Coronary artery (tissue), 2 donors: ENCODE measurements at regions not wholly inside any gene's neighbourhood (a gene's known extent, or its start where the extent isn't known, plus 50 kb on each side); places are given as distances from the start of the nearest gene placed in this dataset.
A peak's percentile ranks its signal among the peaks of the same experiment; 100 is the strongest.

Source experiments
- DNase-seq: peaks from one replicate; pipeline ENCODE4 v3.0.0-alpha.2; 2017; ENCODE audit warnings: low spot score
- H3K27ac ChIP-seq, 2 donors: fragments of 200-600 bp; sonication (generic); one replicate each; pipeline ENCODE4 v1.5.1; 2016 to 2019
- H3K4me3 ChIP-seq: fragments of 200-600 bp; sonication (generic); 2 replicates; pipeline ENCODE4 v1.5.1; 2016; ENCODE audit warnings: mild to moderate bottlenecking, moderate library complexity
- TF ChIP-seq, protein P1 (sequence below): fragments of 200-600 bp; sonication (generic); IDR thresholded peaks from one replicate; pipeline ENCODE4 v1.5.1; 2019; ENCODE audit warnings: antibody characterized with exemption

DNA sequence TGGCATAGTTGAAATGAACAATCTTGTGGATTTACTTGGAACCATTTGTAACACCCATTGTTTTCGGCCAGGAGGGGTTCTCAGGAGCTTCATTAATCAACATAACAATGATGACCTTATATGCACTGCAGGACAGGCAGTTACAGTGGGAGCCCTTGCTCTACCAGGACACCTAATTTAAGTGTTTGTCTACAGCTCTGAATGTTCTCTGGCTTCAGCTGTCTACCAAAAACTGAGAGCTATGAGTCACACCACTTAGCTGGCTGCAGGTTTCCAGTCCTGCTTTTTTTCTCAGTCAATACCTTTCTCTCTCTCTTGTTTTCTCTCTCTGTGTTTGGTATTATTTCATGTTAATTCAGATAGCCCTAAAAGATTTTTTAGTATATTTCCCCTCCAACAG, 105.4 kb upstream of the MBNL2 start:
- TF ChIP-seq, protein P1, sequence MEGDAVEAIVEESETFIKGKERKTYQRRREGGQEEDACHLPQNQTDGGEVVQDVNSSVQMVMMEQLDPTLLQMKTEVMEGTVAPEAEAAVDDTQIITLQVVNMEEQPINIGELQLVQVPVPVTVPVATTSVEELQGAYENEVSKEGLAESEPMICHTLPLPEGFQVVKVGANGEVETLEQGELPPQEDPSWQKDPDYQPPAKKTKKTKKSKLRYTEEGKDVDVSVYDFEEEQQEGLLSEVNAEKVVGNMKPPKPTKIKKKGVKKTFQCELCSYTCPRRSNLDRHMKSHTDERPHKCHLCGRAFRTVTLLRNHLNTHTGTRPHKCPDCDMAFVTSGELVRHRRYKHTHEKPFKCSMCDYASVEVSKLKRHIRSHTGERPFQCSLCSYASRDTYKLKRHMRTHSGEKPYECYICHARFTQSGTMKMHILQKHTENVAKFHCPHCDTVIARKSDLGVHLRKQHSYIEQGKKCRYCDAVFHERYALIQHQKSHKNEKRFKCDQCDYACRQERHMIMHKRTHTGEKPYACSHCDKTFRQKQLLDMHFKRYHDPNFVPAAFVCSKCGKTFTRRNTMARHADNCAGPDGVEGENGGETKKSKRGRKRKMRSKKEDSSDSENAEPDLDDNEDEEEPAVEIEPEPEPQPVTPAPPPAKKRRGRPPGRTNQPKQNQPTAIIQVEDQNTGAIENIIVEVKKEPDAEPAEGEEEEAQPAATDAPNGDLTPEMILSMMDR: no peak
- H3K27ac ChIP-seq: peak overlapping the region; percentile 75 to 76

DNA sequence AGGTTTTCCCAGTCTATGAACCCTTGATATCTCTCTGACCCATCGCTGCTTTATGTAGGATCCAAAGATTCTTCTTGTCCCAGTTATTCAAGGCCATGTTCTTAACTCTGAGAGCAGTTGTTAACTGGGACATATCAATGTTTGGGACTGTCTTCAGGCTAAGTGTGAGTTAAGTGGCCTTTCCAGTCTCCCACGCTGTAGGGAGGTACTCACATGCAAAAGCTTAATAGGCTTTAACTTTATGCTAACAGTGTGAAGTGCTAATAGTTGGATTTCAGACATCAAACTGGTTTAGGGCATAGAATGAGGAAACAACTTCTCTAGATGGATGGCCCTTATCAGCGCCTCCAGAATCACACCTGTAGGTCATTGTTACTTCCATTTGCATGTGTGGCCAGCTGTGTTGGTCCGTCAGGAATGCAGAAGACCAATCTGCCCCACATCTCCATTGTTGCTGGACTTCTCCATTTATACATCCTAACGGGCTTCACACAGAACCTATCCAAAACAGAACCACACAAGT, 104.7 kb upstream of the MBNL2 start:
- Histone ChIP-seq H3K4me3 (no peak overlapping the region), H3K27ac (no peak overlapping the region)
- TF ChIP-seq, protein P1: no peak
- DNase-seq: no peak

More for the DNA sequence above, 105.4 kb upstream of the MBNL2 start:
- DNase-seq: no peak
- no peak overlapping the region for H3K4me3 ChIP-seq

DNA sequence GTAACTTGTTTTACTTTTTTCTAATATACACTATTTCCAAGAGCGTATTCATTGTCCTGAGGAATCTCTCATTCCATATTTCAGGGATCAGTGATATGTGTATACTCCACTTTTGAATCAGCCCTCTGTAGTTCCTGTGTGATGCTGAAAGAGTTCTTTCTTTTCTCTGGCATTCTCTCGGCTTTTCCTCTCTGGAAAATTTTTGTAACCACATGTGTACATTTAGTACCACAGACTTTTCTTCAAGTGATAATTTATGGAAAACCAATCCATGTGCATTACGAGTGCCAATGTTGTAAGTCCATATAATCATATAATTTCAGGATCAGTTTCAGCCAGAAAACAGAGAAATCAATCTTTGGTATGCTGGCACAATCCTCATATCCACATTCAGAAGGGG, 102.2 kb upstream of the MBNL2 start:
- TF ChIP-seq, protein P1: no peak
- H3K4me3 ChIP-seq: no peak overlapping the region
- DNase-seq: no peak
- H3K27ac ChIP-seq: no peak overlapping the region

DNA sequence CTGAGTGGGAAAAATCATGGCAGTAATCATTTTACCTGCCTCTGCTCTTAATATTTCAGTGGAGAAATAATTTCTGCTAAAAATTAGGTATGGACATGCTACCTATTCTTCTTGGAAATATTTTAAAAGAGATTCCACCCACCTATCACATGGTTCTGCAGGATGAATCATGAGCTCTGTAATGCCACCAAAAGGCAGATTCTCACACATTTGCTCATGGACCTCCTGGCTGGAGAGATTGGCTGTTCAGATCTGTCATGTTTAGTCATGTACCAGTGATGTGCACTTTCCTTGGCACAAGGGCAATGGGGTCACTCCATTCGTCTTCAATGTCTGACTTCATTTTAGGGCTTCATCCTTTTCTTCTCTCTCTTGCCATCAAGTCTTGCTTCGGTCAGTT, 101.8 kb upstream of the MBNL2 start:
- no peak for DNase-seq

DNA sequence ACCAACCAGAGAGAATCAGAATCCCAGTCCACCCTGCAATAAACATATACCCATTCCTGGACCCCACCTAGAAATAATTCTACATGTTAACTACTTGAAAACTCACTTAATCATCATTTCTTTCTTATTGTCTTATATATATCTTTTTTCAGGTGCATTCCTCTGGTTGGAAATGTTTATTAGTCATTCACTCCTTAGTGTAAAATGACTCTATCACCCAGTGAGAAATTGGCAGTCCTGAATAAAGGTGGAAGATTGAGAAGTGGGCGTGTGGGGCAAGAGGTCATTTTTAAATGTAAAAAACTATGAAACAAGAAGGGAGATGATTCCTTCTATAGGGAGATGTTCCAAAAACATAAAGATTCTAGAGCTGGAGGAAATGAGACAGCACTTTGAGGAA, 101.2 kb upstream of the MBNL2 start:
- no peak for DNase-seq
- TF ChIP-seq, protein P1: no peak

More for the DNA sequence above, 101.8 kb upstream of the MBNL2 start:
- no peak overlapping the region for H3K4me3 ChIP-seq
- no peak overlapping the region for H3K27ac ChIP-seq
- TF ChIP-seq, protein P1: no peak

DNA sequence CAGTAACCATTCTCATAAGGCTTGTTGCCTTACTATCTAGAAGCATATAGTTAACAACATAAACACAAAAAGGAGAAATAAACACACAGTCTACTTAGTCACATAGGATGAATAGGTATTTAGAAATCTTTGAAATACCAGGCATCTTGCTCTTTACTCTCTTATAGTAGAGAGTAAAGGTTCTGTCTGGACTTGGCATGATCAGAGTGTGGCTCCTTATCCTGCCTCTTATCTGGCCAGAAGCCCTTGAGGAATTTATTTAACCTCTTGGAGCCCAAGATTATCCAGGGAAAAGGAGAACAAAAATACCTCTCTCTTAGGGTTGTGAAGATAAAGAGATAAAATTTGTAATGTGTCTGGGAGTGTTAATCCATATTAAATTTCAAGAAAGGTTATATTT, 100.2 kb upstream of the MBNL2 start:
- Histone ChIP-seq H3K27ac (no peak overlapping the region), H3K4me3 (no peak overlapping the region)
- no peak for DNase-seq
- TF ChIP-seq, protein P1: no peak

More for the DNA sequence above, 101.2 kb upstream of the MBNL2 start:
- H3K27ac ChIP-seq: no peak overlapping the region
- no peak overlapping the region for H3K4me3 ChIP-seq

DNA sequence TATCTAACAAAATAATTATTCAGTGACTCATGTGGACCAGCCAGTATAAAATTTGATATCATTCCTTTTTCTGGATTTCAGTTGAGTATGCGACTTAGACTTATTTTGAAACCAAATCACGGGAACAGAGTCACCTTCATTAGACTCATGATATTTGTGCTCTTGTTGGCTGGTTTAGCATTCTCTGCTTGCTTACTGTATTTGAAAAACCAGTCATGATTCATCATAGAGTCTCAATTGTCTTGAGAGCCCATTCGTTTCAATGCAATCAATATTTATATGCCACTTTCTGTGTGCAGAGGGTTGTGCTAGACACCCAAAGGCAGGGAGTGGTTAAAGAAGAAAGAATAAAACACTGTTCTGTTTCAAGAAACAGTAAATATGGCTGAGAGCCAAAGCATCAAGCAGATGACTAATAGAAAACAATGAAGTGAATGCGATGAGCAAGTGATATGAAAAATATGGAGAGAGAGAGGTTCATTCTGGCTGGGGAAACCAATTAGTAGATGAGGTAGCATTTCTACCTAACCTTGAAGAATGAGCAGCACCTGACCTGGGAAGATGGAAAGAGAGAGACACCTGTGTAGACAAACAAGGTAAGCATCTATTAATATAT, 99.6 kb upstream of the MBNL2 start:
- H3K27ac ChIP-seq: no peak overlapping the region
- TF ChIP-seq, protein P1: no peak
- no peak overlapping the region for H3K4me3 ChIP-seq
- DNase-seq: no peak
